ENCODE measurements at regions not wholly inside any gene's neighbourhood (a gene's known extent, or its start where the extent isn't known, plus 50 kb on each side); places are given as distances from the start of the nearest gene placed in this dataset.

DNA sequence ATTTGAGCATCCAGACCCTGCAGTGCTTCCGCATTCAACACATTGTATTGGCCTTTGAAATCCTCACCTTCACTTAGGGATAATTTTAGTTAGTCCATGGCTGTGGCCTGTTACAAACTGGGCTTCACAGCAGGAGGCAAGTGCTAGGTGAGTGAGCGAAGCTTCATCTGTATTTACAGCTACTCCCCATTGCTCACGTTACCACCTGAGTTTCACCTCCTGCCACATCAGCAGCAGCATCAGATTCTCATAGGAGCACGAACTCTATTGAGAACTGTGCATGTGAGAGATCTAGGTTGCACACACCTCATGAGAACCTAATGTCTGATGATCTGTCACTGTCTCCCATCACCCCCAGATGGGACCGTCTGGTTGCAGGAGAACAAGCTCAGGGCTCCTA is 222.1 kb upstream of the NR2F2 start:
- TF ChIP-seq, protein P1, sequence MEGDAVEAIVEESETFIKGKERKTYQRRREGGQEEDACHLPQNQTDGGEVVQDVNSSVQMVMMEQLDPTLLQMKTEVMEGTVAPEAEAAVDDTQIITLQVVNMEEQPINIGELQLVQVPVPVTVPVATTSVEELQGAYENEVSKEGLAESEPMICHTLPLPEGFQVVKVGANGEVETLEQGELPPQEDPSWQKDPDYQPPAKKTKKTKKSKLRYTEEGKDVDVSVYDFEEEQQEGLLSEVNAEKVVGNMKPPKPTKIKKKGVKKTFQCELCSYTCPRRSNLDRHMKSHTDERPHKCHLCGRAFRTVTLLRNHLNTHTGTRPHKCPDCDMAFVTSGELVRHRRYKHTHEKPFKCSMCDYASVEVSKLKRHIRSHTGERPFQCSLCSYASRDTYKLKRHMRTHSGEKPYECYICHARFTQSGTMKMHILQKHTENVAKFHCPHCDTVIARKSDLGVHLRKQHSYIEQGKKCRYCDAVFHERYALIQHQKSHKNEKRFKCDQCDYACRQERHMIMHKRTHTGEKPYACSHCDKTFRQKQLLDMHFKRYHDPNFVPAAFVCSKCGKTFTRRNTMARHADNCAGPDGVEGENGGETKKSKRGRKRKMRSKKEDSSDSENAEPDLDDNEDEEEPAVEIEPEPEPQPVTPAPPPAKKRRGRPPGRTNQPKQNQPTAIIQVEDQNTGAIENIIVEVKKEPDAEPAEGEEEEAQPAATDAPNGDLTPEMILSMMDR (IDR thresholded peaks at IDR 0.05; ENCODE audit: insufficient read depth, low read length): no peak
- TF ChIP-seq, protein P2, sequence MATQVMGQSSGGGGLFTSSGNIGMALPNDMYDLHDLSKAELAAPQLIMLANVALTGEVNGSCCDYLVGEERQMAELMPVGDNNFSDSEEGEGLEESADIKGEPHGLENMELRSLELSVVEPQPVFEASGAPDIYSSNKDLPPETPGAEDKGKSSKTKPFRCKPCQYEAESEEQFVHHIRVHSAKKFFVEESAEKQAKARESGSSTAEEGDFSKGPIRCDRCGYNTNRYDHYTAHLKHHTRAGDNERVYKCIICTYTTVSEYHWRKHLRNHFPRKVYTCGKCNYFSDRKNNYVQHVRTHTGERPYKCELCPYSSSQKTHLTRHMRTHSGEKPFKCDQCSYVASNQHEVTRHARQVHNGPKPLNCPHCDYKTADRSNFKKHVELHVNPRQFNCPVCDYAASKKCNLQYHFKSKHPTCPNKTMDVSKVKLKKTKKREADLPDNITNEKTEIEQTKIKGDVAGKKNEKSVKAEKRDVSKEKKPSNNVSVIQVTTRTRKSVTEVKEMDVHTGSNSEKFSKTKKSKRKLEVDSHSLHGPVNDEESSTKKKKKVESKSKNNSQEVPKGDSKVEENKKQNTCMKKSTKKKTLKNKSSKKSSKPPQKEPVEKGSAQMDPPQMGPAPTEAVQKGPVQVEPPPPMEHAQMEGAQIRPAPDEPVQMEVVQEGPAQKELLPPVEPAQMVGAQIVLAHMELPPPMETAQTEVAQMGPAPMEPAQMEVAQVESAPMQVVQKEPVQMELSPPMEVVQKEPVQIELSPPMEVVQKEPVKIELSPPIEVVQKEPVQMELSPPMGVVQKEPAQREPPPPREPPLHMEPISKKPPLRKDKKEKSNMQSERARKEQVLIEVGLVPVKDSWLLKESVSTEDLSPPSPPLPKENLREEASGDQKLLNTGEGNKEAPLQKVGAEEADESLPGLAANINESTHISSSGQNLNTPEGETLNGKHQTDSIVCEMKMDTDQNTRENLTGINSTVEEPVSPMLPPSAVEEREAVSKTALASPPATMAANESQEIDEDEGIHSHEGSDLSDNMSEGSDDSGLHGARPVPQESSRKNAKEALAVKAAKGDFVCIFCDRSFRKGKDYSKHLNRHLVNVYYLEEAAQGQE (IDR thresholded peaks at IDR 0.05; ENCODE audit: insufficient replicate concordance, low read depth): no peak
